ENCODE measurements at regions not wholly inside any gene's neighbourhood (a gene's known extent, or its start where the extent isn't known, plus 50 kb on each side); places are given as distances from the start of the nearest gene placed in this dataset.

DNA sequence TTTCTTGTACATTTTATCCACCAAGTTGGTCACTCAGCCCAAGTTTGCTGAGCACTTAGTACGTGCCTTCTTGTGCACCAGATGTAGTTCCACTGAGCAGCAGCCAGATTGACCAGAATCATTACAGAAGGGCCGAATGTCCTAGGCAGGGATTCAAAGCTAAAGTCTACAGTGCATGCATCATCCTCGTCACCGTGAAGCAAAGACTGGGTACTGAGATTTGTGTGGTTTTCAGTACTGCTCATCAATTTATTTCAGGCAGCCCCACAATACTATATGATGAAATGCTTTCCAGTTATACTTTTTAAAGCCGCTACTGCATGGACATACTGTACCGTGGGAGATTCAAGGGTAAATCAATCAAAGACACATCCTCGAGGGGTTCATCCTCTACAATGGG, 227.0 kb downstream of the ARRDC4 start:
- TF ChIP-seq, protein P1, sequence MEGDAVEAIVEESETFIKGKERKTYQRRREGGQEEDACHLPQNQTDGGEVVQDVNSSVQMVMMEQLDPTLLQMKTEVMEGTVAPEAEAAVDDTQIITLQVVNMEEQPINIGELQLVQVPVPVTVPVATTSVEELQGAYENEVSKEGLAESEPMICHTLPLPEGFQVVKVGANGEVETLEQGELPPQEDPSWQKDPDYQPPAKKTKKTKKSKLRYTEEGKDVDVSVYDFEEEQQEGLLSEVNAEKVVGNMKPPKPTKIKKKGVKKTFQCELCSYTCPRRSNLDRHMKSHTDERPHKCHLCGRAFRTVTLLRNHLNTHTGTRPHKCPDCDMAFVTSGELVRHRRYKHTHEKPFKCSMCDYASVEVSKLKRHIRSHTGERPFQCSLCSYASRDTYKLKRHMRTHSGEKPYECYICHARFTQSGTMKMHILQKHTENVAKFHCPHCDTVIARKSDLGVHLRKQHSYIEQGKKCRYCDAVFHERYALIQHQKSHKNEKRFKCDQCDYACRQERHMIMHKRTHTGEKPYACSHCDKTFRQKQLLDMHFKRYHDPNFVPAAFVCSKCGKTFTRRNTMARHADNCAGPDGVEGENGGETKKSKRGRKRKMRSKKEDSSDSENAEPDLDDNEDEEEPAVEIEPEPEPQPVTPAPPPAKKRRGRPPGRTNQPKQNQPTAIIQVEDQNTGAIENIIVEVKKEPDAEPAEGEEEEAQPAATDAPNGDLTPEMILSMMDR (IDR thresholded peaks at IDR 0.05; ENCODE audit: control extremely low read depth, extremely low read depth, low read depth, missing control alignments) = no peak
- ChIA-PET CTCF (no interaction called here), POLR2A (no interaction called here)
- no peak for DNase-seq (ENCODE audit: extremely low spot score)

DNA sequence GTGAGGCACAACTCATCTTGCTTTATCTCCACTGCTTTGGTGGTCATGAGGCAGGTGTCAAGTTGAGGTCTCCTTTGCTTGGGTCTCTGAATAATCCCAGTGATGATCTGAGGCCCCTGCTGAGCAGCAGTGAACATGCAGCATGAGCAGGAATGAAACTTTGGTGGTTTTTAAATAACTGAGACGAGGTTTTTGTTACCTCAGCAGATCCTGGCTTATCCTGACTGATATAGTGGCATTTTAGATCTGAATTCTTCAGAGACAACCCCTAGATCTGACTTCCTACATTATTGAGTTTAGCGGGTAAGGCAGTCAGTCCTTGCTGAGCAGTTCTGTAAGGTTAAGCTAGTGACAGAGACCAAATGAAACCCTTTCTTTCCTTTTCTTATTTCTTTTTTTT, 230.4 kb downstream of the ARRDC4 start:
- no peak for DNase-seq (ENCODE audit: extremely low spot score)
- POLR2A ChIA-PET = no interaction called here
- CTCF ChIA-PET = interaction anchor here (1.7 kb wide), 1 partner anchor 13 kb away, joined by 4 read pairs; no protein-coding TSS in a partner anchor
- TF ChIP-seq, protein P1 (IDR thresholded peaks at IDR 0.05; ENCODE audit: control extremely low read depth, extremely low read depth, low read depth, missing control alignments) = no peak

DNA sequence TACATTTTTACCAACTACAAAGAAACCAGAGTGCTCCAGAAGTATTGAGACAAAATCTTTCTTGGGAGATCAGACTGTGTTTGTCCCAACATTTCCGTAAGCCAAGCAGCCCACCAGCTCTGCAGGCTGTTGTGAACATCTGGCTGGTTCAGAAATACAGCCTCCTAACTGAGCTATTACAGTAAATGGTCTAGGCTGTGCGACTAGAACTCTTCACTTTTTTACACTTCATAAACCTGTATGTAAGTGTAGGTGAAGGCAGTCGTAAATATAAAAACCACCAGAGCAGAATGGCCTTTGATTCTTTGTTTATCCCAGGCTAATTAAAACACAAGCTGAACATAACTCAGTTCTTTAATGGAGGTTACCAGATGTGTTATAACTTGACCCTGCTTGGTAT, 235.3 kb downstream of the ARRDC4 start:
- TF ChIP-seq, protein P1 (IDR thresholded peaks at IDR 0.05; ENCODE audit: control extremely low read depth, extremely low read depth, low read depth, missing control alignments) = no peak
- ChIA-PET POLR2A (no interaction called here), CTCF (interaction anchor here (1.5 to 1.6 kb wide), 3 partner anchors 9 to 12 kb away, joined by 3 to 4 read pairs (median 3); no protein-coding TSS in a partner anchor)
- DNase-seq (ENCODE audit: extremely low spot score) = no peak

DNA sequence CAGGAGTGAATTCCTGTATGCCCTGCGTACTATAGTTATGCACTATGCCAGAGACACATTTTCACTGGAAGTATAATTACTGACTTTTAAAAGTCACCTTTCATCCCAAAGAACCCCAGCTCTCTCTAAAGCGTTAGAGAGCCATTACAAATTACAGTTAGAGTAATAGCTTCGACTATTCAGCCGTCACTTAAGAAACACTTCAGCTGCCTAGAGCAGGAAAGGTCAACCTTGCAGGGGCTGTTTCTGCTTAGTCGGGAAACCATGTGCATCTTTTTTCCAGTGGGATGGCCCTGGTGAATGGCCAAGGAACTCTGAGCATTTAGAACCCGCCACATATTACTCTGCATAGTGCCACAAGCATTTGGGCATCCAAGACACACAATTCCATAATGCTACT, 235.9 kb downstream of the ARRDC4 start:
- no peak for DNase-seq (ENCODE audit: extremely low spot score)
- TF ChIP-seq, protein P1 (IDR thresholded peaks at IDR 0.05; ENCODE audit: control extremely low read depth, extremely low read depth, low read depth, missing control alignments) = no peak
- POLR2A ChIA-PET = no interaction called here
- CTCF ChIA-PET = interaction anchor here (1.5 kb wide), 1 partner anchor 10 kb away, joined by 3 read pairs; no protein-coding TSS in a partner anchor

DNA sequence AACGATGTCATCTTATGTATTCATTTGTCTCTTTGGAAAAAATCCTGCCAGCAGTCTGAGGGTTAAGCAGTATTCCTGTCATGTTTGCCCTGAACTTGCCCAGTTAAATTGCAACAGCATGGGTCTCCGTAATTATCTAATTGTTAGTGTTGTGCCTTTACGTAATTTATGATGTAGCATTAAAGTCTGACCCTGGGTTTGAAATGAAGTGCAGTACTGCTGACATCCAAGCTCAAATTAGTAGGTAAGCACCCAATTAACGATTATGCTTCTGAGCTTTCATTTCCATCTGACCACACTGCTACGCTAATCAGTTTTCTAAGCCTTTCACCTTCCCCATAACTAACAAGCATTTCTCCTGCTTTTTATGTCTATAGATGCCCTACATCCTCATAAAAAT, 241.8 kb downstream of the ARRDC4 start:
- ChIA-PET CTCF (interaction anchor here (0.8 kb wide), 1 partner anchor 9 kb away, joined by 3 read pairs; no protein-coding TSS in a partner anchor), POLR2A (no interaction called here)
- DNase-seq (ENCODE audit: extremely low spot score) = no peak
- TF ChIP-seq, protein P1 (IDR thresholded peaks at IDR 0.05; ENCODE audit: control extremely low read depth, extremely low read depth, low read depth, missing control alignments) = no peak

DNA sequence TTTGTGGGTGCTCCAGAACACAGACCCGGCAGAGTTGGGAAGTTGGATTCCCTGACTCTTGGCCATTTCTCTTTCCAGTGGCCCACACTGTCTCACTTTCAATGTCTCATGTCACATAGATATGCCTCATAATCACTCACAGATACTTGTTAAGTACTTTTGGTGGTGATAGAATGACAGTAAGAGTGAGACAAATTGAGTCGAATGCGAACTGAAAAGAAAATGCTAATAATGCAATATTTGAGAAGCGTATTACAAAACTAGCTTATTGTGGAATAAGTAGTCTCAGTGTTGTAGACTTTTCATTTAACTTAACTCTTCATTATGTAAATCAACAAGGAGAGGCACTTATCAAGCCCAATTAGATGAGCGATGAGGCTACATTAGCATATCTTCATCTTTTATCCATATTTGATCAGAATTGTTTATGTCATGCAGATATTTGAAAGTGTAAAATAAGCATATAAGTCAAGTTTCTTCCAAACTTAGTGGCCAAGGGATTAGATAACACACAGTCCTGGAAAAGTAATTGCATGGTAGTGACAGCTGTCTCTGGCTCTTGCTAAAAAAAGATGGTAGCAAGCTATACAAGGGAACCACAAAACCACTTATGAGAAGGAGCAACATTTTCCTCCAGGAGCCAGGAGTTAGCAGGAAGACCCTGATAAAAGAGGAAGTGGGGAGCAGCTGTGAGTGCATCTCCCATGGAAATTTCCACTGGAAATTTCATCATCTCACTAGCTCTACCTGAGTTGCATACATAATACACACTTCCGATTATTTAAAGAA, 243.6 kb downstream of the ARRDC4 start:
- POLR2A ChIA-PET = no interaction called here
- CTCF ChIA-PET = interaction anchor here (1.1 to 1.2 kb wide), 2 partner anchors 9 to 18 kb away, joined by 3 read pairs; no protein-coding TSS in a partner anchor
- no peak for DNase-seq (ENCODE audit: extremely low spot score)
- TF ChIP-seq, protein P1 (IDR thresholded peaks at IDR 0.05; ENCODE audit: control extremely low read depth, extremely low read depth, low read depth, missing control alignments) = no peak

Data from GM10248 (cell line).